Endothelial cell of umbilical vein (primary cell): ENCODE measurements at regions not wholly inside any gene's neighbourhood (a gene's known extent, or its start where the extent isn't known, plus 50 kb on each side); places are given as distances from the start of the nearest gene placed in this dataset.

Experiments used
- BruUV-seq: library from RNA; stranded (reverse); fragments of 400-500 nt; replicated peaks from 2 replicates; lab custom pipeline; 2021; lab: Mats Ljungman, UMichigan
- CTCF ChIA-PET: fragments of 300-600, 350-600 bp; sonication (Branson Sonifier 250); formaldehyde crosslinking; loops from one replicate; lab custom pipeline; 2021; ENCODE audit warnings: antibody characterized with exemption, inconsistent platforms; lab: Charles Lee
- POLR2A ChIA-PET: fragments of 300-600, 350-600 bp; sonication (Branson Sonifier 250); formaldehyde crosslinking; loops from one replicate; lab custom pipeline; 2021; ENCODE audit warnings: antibody characterized with exemption, inconsistent platforms; lab: Charles Lee
- DNase-seq: peaks from one replicate; pipeline ENCODE4 v3.0.0-alpha.2; 2011; ENCODE audit warnings: low read depth, low spot score
- FAIRE-seq: peaks from 2 replicates; lab custom pipeline; 2011; peaks lifted over from hg19 to GRCh38; lab: Jason Lieb, UNC
- H2AFZ ChIP-seq: 2 replicates; pipeline ENCODE4 v1.6.0; 2012; ENCODE audit warnings: low read depth, low read length, control low read depth, inconsistent platforms
- H3K27ac ChIP-seq: 2 replicates; pipeline ENCODE4 v1.5.1; 2011; ENCODE audit warnings: low read depth, mild to moderate bottlenecking, control low read depth, low read length, moderate library complexity; ENCODE audit not compliant: insufficient read depth
- H3K27me3 ChIP-seq, 2 experiments: 2 replicates each; pipeline versions ENCODE4 v1.6.0 to v1.6.1; 2011; ENCODE audit warnings: low read length in 2 of 2, mixed read lengths in 1 of 2; ENCODE audit not compliant: control insufficient read depth in 2 of 2, insufficient read depth in 2 of 2
- H3K36me3 ChIP-seq, 2 experiments: 2 replicates in 1 of 2; 3 replicates in 1 of 2; pipeline ENCODE4 v1.5.1; 2011; ENCODE audit warnings: low read length in 2 of 2, mild to moderate bottlenecking in 1 of 2, moderate library complexity in 1 of 2; ENCODE audit not compliant: control insufficient read depth in 2 of 2, insufficient read depth in 2 of 2; ENCODE audit errors: extremely low read depth in 1 of 2
- H3K4me1 ChIP-seq: 3 replicates; pipeline ENCODE4 v1.5.1; 2011; ENCODE audit warnings: mild to moderate bottlenecking, low read length; ENCODE audit not compliant: control insufficient read depth, insufficient read depth; ENCODE audit errors: extremely low read depth
- H3K4me2 ChIP-seq: 2 replicates; pipeline ENCODE4 v1.6.1; 2011; ENCODE audit warnings: low read length, control low read depth, mixed read lengths; ENCODE audit not compliant: insufficient read depth
- H3K4me3 ChIP-seq, 3 experiments: fragments of 200-600 bp in 1 of 3; sonication (generic), shearing (Covaris generic) in 1 of 3; replicated peaks in 1 of 3; 2 replicates each; pipeline ENCODE4 v1.5.1; 2011 to 2016; ENCODE audit warnings: control low read depth in 3 of 3, low read length in 3 of 3, mild to moderate bottlenecking in 2 of 3, inconsistent platforms in 1 of 3, low read depth in 1 of 3, moderate library complexity in 1 of 3; ENCODE audit not compliant: insufficient read depth in 1 of 3
- H3K79me2 ChIP-seq: 2 replicates; pipeline ENCODE4 v1.6.0; 2012; ENCODE audit warnings: low read length, inconsistent platforms; ENCODE audit not compliant: control insufficient read depth, insufficient read depth
- H3K9ac ChIP-seq: replicated peaks from 2 replicates; pipeline ENCODE3; 2011; ENCODE audit warnings: low read length, control low read depth; ENCODE audit not compliant: insufficient read depth; ENCODE audit errors: extremely low read depth
- H3K9me1 ChIP-seq: replicated peaks from 3 replicates; pipeline ENCODE4 v1.6.0; 2011; ENCODE audit warnings: mild to moderate bottlenecking, low read length; ENCODE audit not compliant: control insufficient read depth, insufficient read depth; ENCODE audit errors: extremely low read depth
- H3K9me3 ChIP-seq: replicated peaks from 2 replicates; pipeline ENCODE4 v1.5.1; 2012; ENCODE audit warnings: low read length, inconsistent platforms; ENCODE audit not compliant: control insufficient read depth, insufficient read depth
- H4K20me1 ChIP-seq: replicated peaks from 2 replicates; pipeline ENCODE3; 2011; ENCODE audit warnings: mild to moderate bottlenecking, low read length; ENCODE audit not compliant: control insufficient read depth, insufficient read depth; ENCODE audit errors: extremely low read depth
- CTCF ChIP-seq, 2 donors: IDR thresholded peaks; 1 replicate in 1 of 2; 2 replicates in 1 of 2; pipeline ENCODE4 v1.5.1; 2011; ENCODE audit warnings: low read length in 2 of 2, mild to moderate bottlenecking in 2 of 2, moderate library complexity in 2 of 2, control low read depth in 1 of 2, inconsistent platforms in 1 of 2, low read depth in 1 of 2; ENCODE audit not compliant: insufficient read depth in 1 of 2; ENCODE audit errors: extremely low read depth in 1 of 2
- EZH2 ChIP-seq: IDR thresholded peaks from 2 replicates; pipeline ENCODE4 v1.6.1; 2012; ENCODE audit warnings: borderline replicate concordance, low read depth, mild to moderate bottlenecking, moderate library complexity, low read length, inconsistent platforms; ENCODE audit not compliant: severe bottlenecking
- FOS ChIP-seq: IDR thresholded peaks from 2 replicates; pipeline ENCODE4 v1.6.1; 2011; ENCODE audit warnings: mild to moderate bottlenecking, low read length, moderate library complexity, borderline replicate concordance; ENCODE audit not compliant: insufficient read depth
- MYC ChIP-seq: IDR thresholded peaks from one replicate; pipeline ENCODE4 v1.6.1; 2011; ENCODE audit warnings: mild to moderate bottlenecking, low read depth, low read length
- POLR2AphosphoS5 ChIP-seq: IDR thresholded peaks from 2 replicates; pipeline ENCODE4 v1.6.1; 2012; ENCODE audit warnings: low read depth, mild to moderate bottlenecking, control low read depth, low read length, moderate library complexity; ENCODE audit not compliant: insufficient read depth
- dilution Hi-C: fragments of 300-500 bp; cut with MboI; formaldehyde crosslinking; loops from one replicate; pipeline ENCODE4 v1.15.0; 2019; ENCODE audit warnings: low sequenced_read_pairs; ENCODE audit not compliant: extremely low pct_ligation_motif_present
- intact Hi-C: fragments of 100-400 bp; cut with micrococcal nuclease; formaldehyde crosslinking; loops from one replicate; pipeline ENCODE4 v1.10.0; 2022

GRCh38 chr15:45794712-45795439, 160.0 kb downstream of the SQOR start:
- H3K9ac ChIP-seq, result no peak overlapping the region
- CTCF ChIA-PET, result interaction anchor here (0.6 to 5.1 kb wide), 56 partner anchors 8 to 1401 kb away, joined by 3 to 48 read pairs (median 4); no protein-coding TSS in a partner anchor
- H4K20me1 ChIP-seq, result no peaks in the 10 kb centered on the region
- no peaks in the 10 kb centered on the region for H3K9me3 ChIP-seq
- H3K4me3 ChIP-seq, result no peak overlapping the region
- no peaks in the 10 kb centered on the region for H3K9me1 ChIP-seq
- peaks cover 10 to 12% of the 10 kb centered on the region in 2 experiments for H3K27me3 ChIP-seq
- FAIRE-seq (no peak), DNase-seq (no peak)
- dilution Hi-C loops (no loop called here), intact Hi-C loops (loop anchor here (1.0 kb wide), 5 partner anchors 124 to 517 kb away; no protein-coding TSS in a partner anchor)
- no peak for TF ChIP-seq EZH2
- TF ChIP-seq POLR2AphosphoS5, result no peak
- no peak for TF ChIP-seq CTCF (IDR thresholded peaks at IDR 0.05; ENCODE audit: extremely low read depth in 1 of 2, insufficient read depth in 1 of 2, low read depth in 1 of 2, low read length in 2 of 2)
- TF ChIP-seq FOS, result no peak
- no peak for TF ChIP-seq MYC
- H2AFZ ChIP-seq, result no peak overlapping the region
- no peak overlapping the region for H3K27ac ChIP-seq
- H3K4me2 ChIP-seq, result no peak overlapping the region
- no TSS peak for BruUV-seq
- H3K4me1 ChIP-seq, result no peaks in the 10 kb centered on the region
- no peaks in the 10 kb centered on the region for H3K36me3 ChIP-seq
- H3K79me2 ChIP-seq, result no peaks in the 10 kb centered on the region
- POLR2A ChIA-PET, result interaction anchor here (1.4 kb wide), 1 partner anchor 294 kb away, joined by 3 read pairs; no protein-coding TSS in a partner anchor
